ENCODE measurements at regions not wholly inside any gene's neighbourhood (a gene's known extent, or its start where the extent isn't known, plus 50 kb on each side); places are given as distances from the start of the nearest gene placed in this dataset.
"Not testable (repeated sequence)": the region's sequence is repeated elsewhere in the genome, so short reads cannot be mapped to it uniquely, and the experiment has no call there.

DNA sequence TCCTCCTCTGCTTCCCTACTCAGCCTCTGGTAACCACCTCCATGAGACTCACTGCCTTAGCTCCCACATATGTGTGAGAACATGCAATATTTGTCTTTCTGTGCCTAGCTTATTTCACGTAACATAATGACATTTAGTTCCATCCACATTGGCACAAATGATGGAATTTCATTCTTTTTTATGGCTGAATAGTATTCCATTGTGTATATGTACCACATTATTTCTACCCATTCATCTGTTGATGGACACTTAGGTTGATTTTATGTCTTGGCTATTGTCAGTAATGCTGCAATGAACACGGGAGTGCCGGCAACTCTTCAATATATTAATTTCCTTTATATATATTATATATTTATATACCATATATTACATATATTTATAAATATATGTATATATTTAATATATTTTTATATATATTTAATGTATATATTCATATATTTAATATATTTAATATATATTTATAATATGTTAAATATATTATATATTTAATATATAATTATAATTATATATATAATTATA is 1046.9 kb downstream of the DNAJB9 start:
- DNase-seq (ENCODE audit: low spot score) = no peak

DNA sequence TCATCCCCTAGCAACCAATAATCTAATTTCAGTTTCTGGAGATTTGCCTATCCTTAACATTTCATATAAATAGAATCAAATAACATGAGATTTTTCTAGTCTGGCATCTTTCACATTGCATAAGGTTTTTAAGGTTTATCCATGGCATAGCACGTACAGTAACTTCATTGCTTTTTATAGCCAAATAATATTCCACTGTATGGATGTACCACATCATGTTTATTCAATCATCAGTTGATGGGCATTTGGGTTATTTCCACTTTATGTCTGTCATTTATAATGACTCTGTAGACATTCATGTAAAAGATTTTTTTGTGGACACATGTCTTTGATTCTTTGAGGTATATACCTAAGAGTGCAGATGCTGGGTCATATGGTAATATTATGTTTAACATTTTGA is 1052.6 kb downstream of the DNAJB9 start:
- DNase-seq (ENCODE audit: low spot score) = no peak

- not testable (repeated sequence) for DNase-seq (ENCODE audit: low spot score)
These were observed 1063.2 kb downstream of the DNAJB9 start for GRCh38 chr7:109632890-109633289.

GRCh38 chr7:109635374-109635773 is 1065.7 kb downstream of the DNAJB9 start:
- no peak for DNase-seq (ENCODE audit: low spot score)

- DNase-seq (ENCODE audit: low spot score) = no peak
These were observed 1067.8 kb downstream of the DNAJB9 start for GRCh38 chr7:109637428-109637990.

- no peak for DNase-seq (ENCODE audit: low spot score)
These were observed 1068.6 kb downstream of the DNAJB9 start for GRCh38 chr7:109638321-109638720.

DNA sequence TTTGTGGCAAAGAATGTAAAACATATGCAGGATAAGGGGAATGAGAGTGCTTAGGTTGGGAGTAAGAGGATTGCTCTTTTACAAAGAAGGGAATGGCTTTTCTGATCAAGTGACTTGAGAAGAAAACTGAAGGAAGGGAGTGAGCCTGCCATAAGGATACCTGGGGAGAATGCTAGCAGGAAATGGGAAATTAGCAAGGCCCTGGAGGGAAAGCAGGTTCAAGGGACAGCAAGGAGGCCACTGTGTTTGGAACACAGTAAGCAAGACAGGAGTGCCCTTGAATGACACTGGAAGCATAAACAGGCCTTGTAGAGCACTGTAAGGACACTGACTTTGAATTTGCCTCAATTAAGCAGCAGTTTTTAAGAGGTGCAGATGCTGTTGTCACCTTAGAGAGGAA is 1069.9 kb downstream of the DNAJB9 start:
- DNase-seq (ENCODE audit: low spot score) = no peak

GRCh38 chr7:109641445-109641844 is 1071.8 kb downstream of the DNAJB9 start:
- DNase-seq (ENCODE audit: low spot score) = no peak

GRCh38 chr7:109646124-109646523 is 1076.5 kb downstream of the DNAJB9 start:
- DNase-seq (ENCODE audit: low spot score) = no peak

GRCh38 chr7:109646594-109646993 is 1076.9 kb downstream of the DNAJB9 start:
- not testable (repeated sequence) for DNase-seq (ENCODE audit: low spot score)

GRCh38 chr7:109647263-109647662 is 1077.6 kb downstream of the DNAJB9 start:
- not testable (repeated sequence) for DNase-seq (ENCODE audit: low spot score)

- no peak for DNase-seq (ENCODE audit: low spot score)
These were observed 1089.6 kb downstream of the DNAJB9 start for GRCh38 chr7:109659261-109659660.

GRCh38 chr7:109660401-109660800 is 1090.7 kb downstream of the DNAJB9 start:
- no peak for DNase-seq (ENCODE audit: low spot score)

DNA sequence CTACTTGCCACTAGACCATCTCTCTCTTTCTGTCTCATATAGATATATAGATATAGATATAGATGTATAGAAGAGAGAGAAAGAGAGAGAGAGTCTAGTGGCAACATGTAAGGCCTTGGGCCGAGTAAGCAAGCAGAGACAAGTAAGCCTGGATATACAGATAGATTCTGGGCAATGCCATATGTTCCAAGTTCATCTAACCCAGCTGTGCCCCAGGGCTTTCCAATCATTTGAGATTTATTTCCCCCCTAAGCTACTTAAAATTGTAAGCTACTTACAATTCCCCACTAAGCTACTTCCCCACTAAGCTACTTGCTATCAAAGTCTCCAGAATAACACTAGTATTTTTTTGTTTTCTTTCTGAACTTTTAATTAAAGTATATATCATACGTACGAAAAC is 1094.1 kb downstream of the DNAJB9 start:
- DNase-seq (ENCODE audit: low spot score) = no peak

DNA sequence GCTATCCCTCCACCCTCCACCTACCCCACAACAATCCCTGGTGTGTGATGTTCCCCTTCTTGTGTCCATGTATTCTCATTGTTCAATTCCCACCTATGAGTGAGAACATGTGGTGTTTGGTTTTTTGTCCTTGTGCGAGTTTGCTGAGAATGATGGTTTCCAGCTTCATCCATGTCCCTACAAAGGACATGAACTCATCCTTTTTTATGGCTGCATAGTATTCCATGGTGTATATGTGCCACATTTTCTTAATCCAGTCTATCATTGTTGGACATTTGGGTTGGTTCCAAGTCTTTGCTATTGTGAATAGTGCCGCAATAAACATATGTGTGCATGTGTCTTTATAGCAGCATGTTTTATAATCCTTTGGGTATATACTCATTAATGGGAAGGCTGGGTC is 1117.6 kb downstream of the DNAJB9 start:
- not testable (repeated sequence) for DNase-seq (ENCODE audit: low spot score)

DNA sequence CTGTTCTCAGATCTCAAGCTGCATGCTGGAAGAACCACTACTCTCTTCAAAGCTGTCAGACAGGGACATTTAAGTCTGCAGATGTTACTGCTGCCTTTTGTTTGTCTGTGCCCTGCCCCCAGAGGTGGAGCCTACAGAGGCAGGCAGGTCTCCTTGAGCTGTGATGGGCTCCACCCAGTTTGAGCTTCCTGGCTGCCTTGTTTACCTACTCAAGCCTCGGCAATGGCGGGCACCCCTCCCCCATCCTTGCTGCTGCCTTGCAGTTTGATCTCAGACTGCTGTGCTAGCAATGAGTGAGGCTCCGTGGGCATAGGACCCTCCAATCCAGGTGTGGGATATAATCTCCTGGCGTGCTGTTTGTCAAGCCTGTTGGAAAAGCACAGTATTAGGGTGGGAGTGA is 1122.9 kb downstream of the DNAJB9 start:
- DNase-seq (ENCODE audit: low spot score) = not testable (repeated sequence)

DNA sequence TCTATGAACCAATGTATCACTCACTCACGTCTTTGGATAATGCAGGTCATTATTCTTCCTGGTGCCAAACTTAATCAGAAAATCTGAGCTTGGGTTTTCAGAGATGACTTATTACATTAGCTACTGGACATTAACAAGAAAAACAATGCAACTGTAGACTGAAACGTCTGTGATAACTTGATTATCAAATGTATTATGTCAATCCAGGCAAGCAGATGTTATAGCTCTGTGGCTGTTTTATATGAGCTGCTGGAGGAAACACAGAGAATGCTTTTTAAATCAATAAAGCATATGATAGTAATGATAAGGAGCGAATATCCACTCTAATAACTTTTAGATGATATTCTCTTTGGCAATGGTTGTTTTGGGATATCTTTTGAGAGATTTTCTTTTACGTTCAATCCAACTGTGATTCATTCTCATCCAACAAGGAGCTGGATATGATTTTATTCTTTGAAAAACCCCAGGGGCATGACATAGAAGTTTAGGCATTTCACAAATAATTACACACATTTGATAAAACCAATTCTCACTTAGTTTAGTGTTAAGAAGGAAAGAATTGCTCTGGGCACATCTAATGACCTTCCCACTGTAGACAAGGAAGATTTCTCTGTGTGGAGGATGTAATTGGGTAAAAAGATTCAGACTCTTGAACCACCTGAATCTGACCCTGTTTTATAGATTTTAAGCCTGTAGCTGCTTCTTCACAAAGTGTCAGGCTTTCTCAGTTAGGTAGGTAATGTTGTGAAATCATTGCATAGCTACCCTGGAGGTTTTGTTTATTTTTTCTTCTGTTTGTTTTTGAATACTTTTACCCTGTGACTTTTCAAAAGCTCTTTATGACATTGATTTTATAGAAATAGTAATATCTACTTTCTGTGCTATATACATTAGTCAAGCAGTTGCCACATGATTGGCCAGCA is 1124.7 kb downstream of the DNAJB9 start:
- DNase-seq (ENCODE audit: low spot score) = no peak

DNA sequence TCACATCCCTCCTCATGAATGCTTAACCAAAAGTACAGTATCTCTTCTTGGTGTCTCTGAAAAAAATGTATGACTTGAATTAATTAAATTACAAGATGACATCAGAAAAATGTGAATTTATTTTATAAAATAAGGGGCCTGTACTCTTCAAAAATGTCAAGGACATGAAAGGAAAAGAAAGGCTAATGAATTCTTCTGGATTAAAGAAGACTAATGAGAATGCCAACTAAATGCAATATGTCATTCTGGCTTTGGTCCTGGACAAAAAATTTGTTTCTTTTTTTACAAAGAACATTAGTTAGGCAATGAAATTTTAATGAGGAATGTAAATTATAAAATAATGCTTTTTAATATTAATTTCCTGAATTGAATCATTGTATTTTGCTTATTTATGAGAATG is 1125.7 kb downstream of the DNAJB9 start:
- no peak for DNase-seq (ENCODE audit: low spot score)

GRCh38 chr7:109696723-109697122 is 1127.0 kb downstream of the DNAJB9 start:
- no peak for DNase-seq (ENCODE audit: low spot score)

- no peak for DNase-seq (ENCODE audit: low spot score)
These were observed 1130.0 kb downstream of the DNAJB9 start for GRCh38 chr7:109699661-109700060.

DNA sequence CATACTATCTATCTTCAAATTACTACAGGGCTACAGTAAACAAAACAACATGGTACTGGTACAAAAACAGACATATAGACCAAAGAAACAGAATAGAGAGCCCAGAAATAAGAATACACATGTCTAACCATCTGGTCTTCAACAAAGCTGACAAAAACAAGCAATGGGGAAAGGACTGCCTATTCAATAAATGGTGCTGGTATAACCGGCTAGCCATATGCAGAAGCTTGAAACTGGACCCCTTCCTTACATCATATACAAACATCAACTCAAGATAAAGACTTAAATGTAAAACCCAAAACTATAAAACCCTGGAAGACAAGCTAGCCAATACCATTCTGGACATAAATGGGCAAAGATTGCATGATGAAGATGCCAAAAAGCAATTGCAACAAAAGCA is 1143.7 kb downstream of the DNAJB9 start:
- DNase-seq (ENCODE audit: low spot score) = no peak

- not testable (repeated sequence) for DNase-seq (ENCODE audit: low spot score)
These were observed 1149.7 kb downstream of the DNAJB9 start for GRCh38 chr7:109719359-109719758.

- no peak for DNase-seq (ENCODE audit: low spot score)
These were observed 1164.9 kb downstream of the DNAJB9 start for GRCh38 chr7:109734601-109735000.
